GM19397 (cell line): ENCODE measurements at regions not wholly inside any gene's neighbourhood (a gene's known extent, or its start where the extent isn't known, plus 50 kb on each side); places are given as distances from the start of the nearest gene placed in this dataset.

Experiments used
- ATAC-seq: cut with Tn5 transposase; IDR thresholded peaks from one replicate; pipeline ENCODE4 v1.9.1; 2021; ENCODE audit warnings: mild to moderate bottlenecking, moderate library complexity; ENCODE audit not compliant: unreplicated experiment

DNA sequence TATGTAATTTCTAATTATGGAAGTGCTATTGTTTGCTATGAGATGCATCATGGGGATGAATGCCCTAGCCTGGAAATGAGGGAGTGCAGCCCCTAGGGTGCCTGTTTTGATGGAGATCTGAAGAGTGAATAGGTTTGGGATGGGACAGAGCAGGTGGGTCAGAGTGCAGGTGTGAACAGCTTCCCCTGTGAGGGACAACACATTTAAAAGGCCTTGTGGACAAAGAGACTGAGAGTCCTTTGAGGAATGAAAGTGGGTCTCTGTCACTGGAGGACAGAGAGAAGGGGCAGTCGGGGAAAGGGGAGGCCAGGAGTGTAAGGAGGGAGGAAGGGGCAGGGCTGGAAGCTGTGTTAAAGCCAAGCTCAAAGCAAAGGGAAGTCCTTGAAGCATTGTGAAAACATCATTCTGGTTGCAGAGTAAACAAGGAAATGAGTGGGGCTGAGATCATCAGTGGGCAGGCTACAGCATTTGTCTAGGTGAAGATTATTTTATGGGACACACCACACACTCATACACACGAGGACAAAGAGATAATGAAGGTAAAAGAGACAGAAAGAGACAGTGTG lies 877.6 kb downstream of the SLC4A3 start:
- no peak for ATAC-seq

DNA sequence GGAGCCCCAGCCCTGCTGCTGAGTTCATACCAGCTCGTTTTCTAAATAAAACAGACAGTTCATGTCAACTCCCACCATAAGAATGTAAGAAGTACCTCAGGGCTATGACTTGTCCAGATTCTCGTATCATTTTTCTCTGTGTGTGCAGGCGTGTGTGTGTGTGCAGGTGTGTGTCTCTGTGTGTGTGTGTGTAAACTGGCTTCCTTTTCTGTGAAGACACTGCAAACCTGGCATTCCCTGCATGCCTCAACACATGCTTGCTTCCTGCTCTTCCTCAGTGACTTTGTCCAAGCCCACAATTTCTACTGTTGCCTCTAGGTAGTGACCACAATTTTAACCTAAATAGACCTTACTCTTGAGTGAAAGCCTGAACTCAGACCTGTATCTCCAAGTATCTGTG lies 879.0 kb downstream of the SLC4A3 start:
- ATAC-seq: no peak

DNA sequence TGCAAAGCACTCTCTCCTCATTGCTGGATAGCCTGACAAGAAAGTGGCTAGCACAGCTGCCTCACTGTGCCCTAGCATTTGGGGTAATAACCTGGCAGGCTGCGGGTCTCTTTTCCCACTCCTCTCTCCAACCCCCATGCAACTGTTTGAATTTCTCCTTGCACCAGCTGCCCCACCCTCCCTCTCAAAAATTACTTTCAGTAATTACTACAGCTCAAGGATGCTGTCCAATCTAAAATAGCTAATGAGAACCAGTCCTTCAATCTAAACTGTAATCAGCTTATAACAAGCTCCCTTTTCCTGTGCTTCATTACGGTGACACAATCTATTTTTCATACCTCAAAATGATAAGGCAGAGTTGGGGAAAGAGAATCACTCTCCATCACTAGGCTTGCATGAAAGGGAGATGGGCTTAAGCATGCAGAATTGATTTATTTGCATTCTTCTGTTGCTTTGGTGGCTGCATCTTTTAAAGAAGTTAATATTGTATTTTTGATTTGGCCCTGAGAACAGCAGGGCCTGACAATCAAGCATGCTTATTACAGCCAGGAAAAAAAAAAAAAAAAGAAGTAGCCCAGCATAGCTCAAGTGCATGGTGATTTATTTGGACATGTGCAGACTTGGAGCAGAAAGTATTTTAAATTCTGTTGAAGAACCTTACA lies 881.8 kb downstream of the SLC4A3 start:
- ATAC-seq: no peak

DNA sequence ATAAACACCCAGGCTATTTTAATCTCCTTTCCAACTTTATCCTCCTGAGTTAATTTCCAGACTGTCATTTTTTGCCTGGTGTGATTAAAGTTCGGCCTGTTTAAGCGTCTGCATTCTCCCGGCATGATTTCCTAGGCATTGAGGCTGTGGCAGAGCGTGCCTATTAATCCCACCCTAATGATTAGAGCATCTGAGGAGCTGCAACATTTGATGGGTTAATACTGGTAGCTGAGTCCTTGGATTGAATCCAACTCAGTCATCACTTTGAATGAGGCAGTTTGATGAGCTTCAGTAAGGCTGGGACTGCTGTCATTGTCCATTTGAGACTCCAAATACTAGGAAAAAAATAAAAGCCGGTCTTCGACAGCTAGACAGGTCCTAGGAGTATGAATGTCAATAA lies 882.5 kb downstream of the SLC4A3 start:
- no peak for ATAC-seq

DNA sequence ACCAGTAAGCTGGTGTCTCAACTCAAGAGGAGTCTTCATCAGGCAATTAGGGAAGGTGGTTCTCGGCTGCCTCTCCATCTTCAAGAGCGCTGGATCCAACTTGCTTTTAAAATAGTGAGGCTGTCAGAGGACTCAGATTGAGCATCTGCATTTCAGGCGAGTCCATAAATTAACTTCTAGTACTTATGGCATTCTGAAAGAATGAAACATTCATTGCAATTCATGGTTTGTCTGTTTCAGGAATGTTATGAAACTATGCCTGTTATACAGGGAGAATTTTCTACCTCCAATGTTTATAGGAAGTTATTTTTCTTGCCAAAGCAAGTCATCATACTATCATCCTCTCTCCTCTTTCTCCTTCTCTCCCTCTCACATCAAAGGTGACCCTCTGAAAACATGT lies 883.2 kb downstream of the SLC4A3 start:
- ATAC-seq: no peak

DNA sequence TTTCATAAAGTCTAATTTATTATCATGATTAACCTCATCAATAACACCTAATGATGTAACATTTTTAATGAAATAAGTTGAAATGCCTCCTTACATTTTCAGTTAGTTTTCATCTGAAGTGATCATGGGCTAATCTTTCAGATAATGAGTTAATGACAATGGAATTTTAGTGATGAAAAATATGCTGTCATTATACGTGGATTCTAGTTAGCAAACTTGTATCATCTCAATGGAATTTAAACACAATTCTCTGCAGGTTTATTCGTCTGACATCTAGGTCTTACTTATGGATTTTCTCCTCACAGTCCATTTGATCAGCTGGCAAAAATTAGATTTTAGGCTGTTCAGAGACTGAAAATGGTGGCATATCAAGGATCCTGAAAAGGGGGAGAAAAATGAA lies 885.0 kb downstream of the SLC4A3 start:
- no peak for ATAC-seq

DNA sequence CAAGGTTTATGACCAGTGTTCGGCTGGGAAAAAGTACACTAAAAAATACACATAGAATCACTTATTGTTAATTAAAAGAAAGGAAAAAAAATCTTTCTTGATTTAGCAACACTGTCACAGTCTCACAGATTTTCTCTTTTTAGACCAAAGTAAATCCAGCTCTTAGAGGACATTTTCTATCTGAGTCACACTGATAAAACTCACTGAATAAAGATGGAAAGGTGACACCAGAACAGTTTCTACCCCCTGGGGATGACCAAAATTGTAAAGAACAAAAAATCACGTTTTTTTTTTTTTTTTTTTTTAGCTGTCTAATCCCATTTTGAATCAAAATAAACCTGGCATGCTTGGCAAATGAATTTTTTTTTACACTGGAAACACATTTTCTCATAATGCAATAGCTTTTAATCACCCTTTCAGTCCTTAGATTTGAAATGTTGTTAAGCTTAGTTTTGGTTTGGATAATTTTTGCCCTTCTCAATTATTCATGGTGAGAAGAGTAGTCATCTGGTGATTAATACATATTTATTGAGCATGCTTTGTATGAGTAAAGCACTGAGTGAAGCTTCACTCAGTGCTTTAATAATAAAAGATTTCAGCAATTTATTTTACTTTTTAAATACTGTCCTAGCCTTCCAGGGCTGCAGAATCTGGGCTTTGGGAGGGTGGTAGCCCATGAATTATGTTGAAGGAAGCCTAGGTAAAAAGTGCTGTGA lies 886.3 kb downstream of the SLC4A3 start:
- no peak for ATAC-seq

DNA sequence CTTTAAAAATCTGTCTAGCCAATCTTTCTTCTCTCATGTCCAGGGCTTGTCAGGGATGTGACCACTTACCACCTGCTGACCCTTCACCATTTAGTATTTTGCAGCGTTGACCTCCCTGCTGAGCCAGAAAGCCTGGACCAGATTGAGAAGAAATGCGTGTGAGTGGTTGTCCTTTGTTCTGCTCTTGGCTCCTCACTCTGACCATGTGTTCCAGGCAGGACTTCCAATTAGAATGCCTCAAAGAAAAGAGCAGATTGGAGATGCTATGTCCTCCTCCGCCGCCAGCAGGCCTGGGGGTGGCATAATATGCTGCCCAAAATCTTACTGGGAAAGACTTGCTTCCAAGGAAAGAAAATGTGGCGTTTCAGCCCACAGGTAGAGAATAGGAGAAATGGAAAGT lies 894.1 kb downstream of the SLC4A3 start:
- no peak for ATAC-seq

DNA sequence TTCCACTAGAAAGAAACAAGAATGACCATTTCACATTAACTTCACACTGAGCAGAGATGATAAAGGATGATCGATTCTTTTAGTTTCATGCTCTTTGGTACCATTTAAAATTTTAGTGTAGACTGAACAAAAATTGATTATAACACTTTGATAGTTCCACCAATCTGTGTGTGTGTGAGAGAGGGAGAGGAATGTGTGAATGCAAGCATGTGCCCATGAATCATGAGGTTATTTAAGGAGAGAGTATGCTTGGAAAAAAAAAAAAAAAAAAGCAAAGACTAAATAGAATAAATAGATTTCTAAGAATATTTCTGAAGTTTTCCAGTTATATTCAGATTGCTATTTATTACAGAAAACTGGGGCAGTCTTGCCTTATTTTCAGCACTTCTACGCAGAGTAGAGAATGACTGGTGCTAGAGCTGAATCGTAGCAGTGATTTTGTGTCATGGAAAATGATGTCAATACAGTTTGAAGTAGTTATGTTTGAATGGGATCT lies 900.8 kb downstream of the SLC4A3 start:
- no peak for ATAC-seq

DNA sequence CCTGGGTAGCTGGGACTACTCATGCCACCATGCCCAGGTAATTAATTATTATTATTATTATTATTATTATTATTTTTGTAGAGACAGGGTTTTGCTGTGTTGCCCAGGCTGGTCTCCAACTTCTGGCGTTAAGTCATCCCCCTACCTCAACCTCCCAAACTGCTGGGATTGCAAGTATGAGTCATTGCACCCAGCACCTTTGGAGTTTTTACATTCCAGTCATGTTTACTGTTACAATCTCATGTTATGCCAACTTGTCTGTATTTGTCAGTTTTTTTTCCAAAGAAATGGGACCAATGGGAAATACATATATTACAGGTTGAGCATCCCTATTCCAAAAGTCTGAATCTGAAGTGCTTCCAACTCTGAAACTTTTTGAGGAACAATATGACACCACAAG lies 903.8 kb downstream of the SLC4A3 start:
- ATAC-seq: no peak

DNA sequence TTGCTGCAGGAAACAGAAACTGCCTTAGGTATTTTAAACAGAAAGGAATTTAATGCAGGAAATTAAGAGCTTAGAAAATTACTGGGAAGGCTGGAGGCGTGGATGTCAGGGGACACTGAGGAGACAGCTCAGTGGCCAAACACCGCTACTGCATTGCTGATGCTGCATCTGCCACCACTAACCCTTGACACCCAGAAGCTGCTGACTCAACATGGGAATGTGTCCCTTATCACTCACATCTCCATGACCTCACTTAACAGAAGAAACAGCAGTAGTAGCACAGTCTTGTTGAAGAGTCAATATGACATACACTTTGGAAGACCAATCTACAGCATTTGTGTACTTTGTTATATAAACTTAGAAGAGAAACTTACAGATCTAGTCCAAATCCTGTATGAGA lies 906.1 kb downstream of the SLC4A3 start:
- ATAC-seq: peak; percentile 89

DNA sequence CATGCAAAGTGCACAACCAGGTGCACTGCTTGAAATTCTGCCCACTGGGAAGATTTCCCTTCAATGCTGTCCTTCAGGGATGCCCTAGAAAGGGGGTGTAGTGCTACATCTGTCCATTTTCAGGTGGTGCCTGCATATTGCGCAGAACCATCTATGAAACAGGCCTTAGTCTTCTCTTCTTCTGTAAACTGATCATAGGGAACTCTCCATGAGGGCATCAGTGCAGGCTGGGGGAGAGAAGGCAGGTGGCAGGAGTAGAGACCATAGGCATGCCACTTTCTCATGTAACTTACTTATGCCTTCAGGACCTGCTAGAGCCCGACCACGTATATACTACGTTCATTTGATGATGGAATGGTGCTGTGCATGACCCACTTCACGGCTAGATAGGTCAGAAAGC lies 912.1 kb downstream of the SLC4A3 start:
- ATAC-seq: no peak

DNA sequence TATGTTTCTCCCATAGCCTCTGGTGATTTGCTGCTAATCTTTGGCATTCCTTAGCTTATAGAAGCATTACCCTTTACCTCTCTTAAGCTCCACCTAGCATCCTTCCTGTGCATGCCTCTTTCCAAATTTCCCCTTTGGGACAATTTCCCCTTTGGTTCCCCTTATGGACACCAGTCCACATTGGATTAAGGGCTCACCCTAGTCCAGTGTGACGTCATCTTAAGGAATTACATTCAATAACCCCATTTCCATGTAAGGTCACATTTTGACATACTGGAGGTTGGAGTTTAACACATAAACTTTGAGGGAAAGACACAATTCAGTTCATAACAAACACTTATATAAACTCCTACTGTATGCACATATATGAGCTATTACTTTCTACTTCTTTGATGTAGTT lies 916.6 kb downstream of the SLC4A3 start:
- ATAC-seq: no peak

DNA sequence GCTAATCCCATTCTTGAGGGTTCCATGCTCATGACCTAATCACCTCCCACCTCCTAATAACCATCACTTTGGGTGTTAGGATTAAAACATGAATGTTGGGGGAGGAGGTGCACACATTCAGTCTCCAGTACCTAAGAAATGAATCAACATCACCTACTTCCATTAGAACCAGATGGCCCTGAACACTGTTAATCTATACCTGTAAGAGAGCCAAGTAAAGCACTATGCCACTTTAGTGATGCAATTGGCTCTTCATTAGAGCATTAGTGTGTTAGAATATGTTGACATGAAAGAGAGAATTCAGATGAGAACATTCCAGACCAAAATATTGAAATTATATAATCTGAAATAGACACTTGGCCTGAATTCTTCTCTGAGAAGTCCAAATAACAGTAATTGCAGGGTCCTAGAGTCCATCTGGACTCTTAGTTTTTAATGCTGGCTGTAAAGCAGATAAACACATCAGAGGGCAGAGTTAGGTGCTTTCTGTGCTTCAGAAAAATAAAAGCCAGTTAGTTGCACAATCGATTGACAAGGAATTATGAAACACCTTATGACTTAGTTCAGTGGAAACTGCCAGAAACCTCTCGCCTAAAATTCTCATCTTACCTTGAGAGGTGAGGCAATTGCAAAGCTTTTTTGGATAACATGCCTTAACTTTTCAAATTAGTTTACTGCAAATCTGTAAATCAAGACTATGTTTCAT lies 923.7 kb downstream of the SLC4A3 start:
- no peak for ATAC-seq

DNA sequence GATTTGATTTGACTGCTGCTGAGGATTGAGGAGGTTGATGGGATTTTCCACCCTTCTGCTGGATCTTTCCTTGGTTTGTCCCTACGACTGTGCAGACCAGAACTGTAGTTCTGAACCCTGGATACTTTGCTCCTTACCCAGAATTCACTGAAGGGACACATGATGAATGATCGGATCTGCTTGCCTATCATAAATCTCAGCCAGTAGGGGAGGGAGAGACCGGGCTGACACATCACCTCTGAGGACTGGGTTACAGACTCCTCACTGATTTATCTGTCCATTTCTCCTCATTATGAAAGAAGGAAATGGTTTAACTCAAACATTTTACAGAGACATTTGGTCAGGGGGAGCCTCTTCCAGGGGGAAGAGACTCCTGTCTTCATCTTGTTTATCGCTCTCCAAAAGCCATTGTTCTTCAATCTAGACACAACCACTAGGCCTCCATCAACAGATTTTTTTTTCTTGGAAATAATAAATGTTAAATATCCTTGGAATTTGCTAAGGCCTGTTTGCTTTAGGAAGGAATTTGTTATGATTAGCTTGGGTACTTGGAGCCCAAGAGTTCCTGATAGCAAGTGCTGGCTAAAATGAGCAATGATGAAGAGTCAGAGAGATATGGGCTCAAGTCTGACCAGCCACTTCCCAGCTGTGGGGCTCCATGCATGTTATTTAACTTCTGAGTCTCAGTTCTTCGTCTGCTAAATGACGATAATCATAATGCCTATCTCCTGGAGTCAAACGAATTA lies 925.5 kb downstream of the SLC4A3 start:
- no peak for ATAC-seq

DNA sequence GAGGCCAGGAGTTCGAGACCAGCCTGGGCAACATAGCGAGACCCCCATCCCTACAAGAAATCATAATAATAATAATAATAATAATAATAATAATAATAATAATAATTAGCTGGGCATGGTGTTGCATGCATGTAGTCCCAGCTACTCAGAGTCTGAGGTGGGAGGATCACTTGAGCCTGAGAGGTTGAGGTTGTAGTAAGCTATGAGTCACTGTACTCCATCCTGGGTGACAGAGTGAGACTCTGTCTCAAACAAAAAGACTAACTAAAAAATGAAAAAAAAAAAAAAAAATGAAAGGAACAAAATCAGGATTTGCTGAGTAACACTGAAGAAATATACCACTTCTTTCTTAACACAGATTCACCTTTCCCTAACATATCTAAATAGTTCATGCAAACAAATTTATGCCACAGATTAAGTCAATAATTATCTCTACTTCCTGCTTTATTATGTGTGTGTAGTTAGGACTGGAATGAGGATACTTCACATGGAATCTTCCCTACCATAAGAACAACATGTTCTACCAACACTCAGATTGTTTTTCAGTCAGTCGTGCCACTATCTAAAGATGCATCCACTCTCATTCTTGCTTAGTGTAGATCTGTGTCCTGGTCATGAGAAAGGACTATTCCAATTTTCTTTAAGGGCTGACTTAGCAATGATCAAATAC lies 928.7 kb downstream of the SLC4A3 start:
- no peak for ATAC-seq

DNA sequence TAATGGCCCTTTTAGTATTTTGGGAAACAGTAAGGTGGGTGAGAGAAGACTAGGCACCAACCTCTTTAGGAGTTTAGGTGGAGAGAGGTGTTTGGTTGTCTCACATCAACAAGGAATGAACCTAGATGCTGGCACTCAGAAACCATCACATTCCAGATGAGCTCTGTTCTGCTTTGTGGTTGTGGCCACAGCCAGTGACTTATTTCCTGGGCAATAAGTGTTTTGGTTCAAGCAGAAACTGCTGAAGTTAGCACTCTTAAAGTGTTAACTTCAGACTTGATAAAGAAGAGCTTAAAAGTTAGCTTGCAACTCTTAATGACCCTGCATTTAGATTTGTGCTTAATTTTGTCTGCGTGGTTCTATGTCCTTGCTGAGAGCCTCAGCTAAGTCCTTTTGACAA lies 929.2 kb downstream of the SLC4A3 start:
- no peak for ATAC-seq

DNA sequence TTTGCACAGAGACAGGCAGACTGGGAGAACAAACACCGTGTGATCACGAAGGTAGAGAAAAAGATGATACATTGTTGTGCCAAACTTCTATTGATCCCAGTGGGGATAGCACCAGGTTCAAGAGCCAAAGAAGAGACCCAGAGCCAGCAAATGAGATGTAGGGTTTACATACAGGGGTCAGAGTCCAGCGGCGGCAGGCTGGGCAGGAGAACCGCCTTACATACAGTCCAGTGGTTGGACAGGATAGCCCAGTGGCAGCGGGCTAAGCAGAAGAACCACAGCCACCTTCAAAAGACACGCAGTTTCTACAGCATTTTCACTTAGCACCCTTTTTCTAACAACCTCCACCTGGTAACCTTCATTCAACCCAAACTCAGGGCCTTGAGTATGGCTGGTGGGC lies 932.8 kb downstream of the SLC4A3 start:
- ATAC-seq: no peak

DNA sequence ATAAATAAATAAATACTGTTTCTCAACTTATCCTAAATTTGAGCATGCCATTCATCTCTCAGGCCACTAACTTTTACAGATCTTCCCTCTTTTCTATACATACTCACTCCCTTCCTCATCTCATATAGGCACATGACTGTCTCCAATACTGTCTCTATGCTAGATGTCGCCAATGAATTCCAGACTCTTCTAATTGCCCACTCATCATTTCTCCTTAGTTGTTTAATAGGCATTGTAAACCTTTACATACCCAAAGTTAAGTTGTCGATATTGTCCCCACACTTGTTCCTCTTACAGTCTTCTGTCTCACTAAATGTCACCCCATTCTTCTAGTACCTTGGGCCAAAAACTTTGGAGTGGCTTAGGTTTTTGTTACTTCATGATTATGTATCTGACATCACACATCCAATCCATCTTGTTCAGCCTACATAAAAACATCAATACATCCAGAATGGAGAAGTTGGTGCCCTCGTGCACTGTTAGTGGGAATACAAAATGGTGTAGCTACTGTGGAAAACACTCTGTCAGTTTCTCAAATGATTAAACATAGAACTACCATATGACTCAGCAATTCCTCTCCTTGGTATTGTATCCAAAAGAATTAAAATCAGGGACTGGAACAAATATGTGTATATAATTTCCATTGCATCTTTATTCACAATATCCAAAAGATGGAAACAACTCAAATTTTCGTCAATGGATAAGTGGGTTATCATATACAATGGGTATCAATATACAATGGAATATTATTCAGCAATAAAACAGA lies 935.1 kb downstream of the SLC4A3 start:
- no peak for ATAC-seq

DNA sequence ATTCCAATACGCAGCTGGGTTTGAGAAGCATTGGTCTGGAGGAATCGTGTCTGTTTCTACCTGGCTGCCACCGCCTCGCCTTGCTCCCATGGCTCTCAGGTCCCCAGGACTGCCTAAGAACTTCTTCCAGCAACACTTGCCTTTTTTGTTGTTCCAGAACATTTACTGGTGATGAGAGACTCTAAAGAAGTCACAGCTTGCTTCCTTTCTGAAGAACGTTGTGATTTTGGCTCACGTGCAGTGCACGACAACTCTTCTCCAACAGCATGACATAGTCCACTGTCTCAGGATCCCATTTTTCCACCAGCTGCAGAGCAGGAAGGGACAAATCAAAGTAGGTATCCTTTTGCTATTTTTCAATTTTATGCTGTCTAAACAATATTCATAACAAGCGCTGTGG lies 940.9 kb downstream of the SLC4A3 start:
- no peak for ATAC-seq
